H1 (cell line): ENCODE measurements at regions not wholly inside any gene's neighbourhood (a gene's known extent, or its start where the extent isn't known, plus 50 kb on each side); places are given as distances from the start of the nearest gene placed in this dataset.

ENCODE experiments used
- CTCF ChIA-PET: fragments of 300-600 bp; sonication (Branson Sonifier 250); formaldehyde crosslinking; loops from one replicate; lab custom pipeline; 2021; ENCODE audit not compliant: partially characterized antibody; lab: Charles Lee
- POLR2A ChIA-PET: fragments of 300-600 bp; sonication (Branson Sonifier 250); formaldehyde crosslinking; loops from one replicate; lab custom pipeline; 2021; ENCODE audit warnings: inconsistent platforms; ENCODE audit not compliant: partially characterized antibody; lab: Charles Lee
- DNase-seq, 2 experiments: peaks; one replicate each; pipeline versions ENCODE4 v3.0.0 to v3.0.0-alpha.2; 2010 to 2022; ENCODE audit warnings: low spot score in 2 of 2, low read depth in 1 of 2, mixed read lengths in 1 of 2
- FAIRE-seq: peaks from 2 replicates; lab custom pipeline; 2011; peaks lifted over from hg19 to GRCh38; lab: Jason Lieb, UNC
- H2AFZ ChIP-seq: 2 replicates; pipeline ENCODE4 v1.8.1; 2012; ENCODE audit warnings: low read length, inconsistent platforms
- H2AK5ac ChIP-seq: 2 replicates; pipeline ENCODE4 v1.6.1; 2013; ENCODE audit warnings: low read depth, low read length
- H2BK120ac ChIP-seq: replicated peaks from 2 replicates; pipeline ENCODE3; 2013; ENCODE audit warnings: low read depth, low read length, inconsistent platforms
- H2BK12ac ChIP-seq: 2 replicates; pipeline ENCODE4 v1.6.1; 2013; ENCODE audit warnings: low read depth, low read length
- H2BK15ac ChIP-seq: 2 replicates; pipeline ENCODE4 v1.6.1; 2013; ENCODE audit warnings: low read length
- H2BK20ac ChIP-seq: 2 replicates; pipeline ENCODE4 v1.6.1; 2013; ENCODE audit warnings: low read length
- H2BK5ac ChIP-seq: 2 replicates; pipeline ENCODE4 v1.6.1; 2013; ENCODE audit warnings: low read depth, low read length
- H3K14ac ChIP-seq: 2 replicates; pipeline ENCODE4 v1.6.1; 2013; ENCODE audit warnings: inconsistent platforms; ENCODE audit not compliant: insufficient read length
- H3K18ac ChIP-seq: 2 replicates; pipeline ENCODE4 v1.6.1; 2013; ENCODE audit warnings: low read length; ENCODE audit errors: extremely low read depth
- H3K23ac ChIP-seq: 2 replicates; pipeline ENCODE4 v1.6.1; 2013; ENCODE audit warnings: inconsistent platforms; ENCODE audit not compliant: insufficient read length
- H3K23me2 ChIP-seq: 2 replicates; pipeline ENCODE4 v1.6.1; 2013; ENCODE audit warnings: low read depth, low read length
- H3K27ac ChIP-seq: 2 replicates; pipeline ENCODE4 v1.6.1; 2011; ENCODE audit warnings: low read depth, low read length, inconsistent platforms
- H3K27me3 ChIP-seq, 4 experiments: replicated peaks in 1 of 4; 1 replicate in 1 of 4; 2 replicates in 3 of 4; pipeline versions ENCODE4 v1.6.1 to v1.8.1; 2011 to 2013; ENCODE audit warnings: low read length in 3 of 4, mild to moderate bottlenecking in 3 of 4, inconsistent platforms in 2 of 4, mixed read lengths in 2 of 4, moderate library complexity in 1 of 4; ENCODE audit not compliant: control insufficient read depth in 3 of 4, insufficient read depth in 3 of 4; ENCODE audit errors: extremely low read depth in 1 of 4
- H3K36me3 ChIP-seq, 4 experiments: 2 replicates each; pipeline versions ENCODE4 v1.6.1 to v1.8.1; 2011 to 2013; ENCODE audit warnings: mild to moderate bottlenecking in 4 of 4, low read length in 3 of 4, moderate library complexity in 2 of 4, control low read depth in 1 of 4, inconsistent platforms in 1 of 4; ENCODE audit not compliant: insufficient read depth in 4 of 4, control insufficient read depth in 2 of 4
- H3K4ac ChIP-seq: replicated peaks from 2 replicates; pipeline ENCODE3; 2013; ENCODE audit warnings: low read length, low read depth, mixed read lengths, inconsistent platforms; ENCODE audit not compliant: insufficient read length
- H3K4me1 ChIP-seq, 4 experiments: replicated peaks in 1 of 4; 1 replicate in 1 of 4; 2 replicates in 3 of 4; pipeline versions ENCODE4 v1.6.1 to v1.8.1; 2011 to 2013; ENCODE audit warnings: low read length in 3 of 4, inconsistent platforms in 2 of 4, mixed read lengths in 1 of 4; ENCODE audit not compliant: insufficient read depth in 4 of 4, control insufficient read depth in 3 of 4
- H3K4me2 ChIP-seq, 2 experiments: 2 replicates each; pipeline versions ENCODE4 v1.6.1 to v1.8.1; 2011 to 2013; ENCODE audit warnings: low read depth in 2 of 2, low read length in 2 of 2, control low read depth in 1 of 2, inconsistent platforms in 1 of 2, mild to moderate bottlenecking in 1 of 2; ENCODE audit not compliant: insufficient read depth in 1 of 2
- H3K4me3 ChIP-seq, 4 experiments: fragments of 200-600, 300-600 bp in 1 of 4; sonication (generic), shearing (Covaris generic), sonication (Bioruptor Twin) in 1 of 4; 2 replicates each; pipeline versions ENCODE4 v1.5.1 to v1.8.1; 2011 to 2016; ENCODE audit warnings: low read length in 4 of 4, low read depth in 3 of 4, control low read depth in 2 of 4, inconsistent platforms in 2 of 4, mild to moderate bottlenecking in 2 of 4, mixed read lengths in 1 of 4, moderate library complexity in 1 of 4; ENCODE audit not compliant: insufficient read depth in 2 of 4; ENCODE audit errors: extremely low read depth in 1 of 4
- H3K56ac ChIP-seq: replicated peaks from 2 replicates; pipeline ENCODE3; 2013; ENCODE audit warnings: low read depth, mild to moderate bottlenecking, mixed read lengths, low read length, inconsistent platforms; ENCODE audit not compliant: insufficient read length
- H3K79me1 ChIP-seq: 2 replicates; pipeline ENCODE4 v1.6.1; 2013; ENCODE audit warnings: low read depth, low read length, control low read depth
- H3K79me2 ChIP-seq, 2 experiments: 2 replicates each; pipeline versions ENCODE4 v1.6.1 to v1.8.1; 2012 to 2013; ENCODE audit warnings: low read length in 2 of 2, mild to moderate bottlenecking in 2 of 2, inconsistent platforms in 1 of 2; ENCODE audit not compliant: insufficient read depth in 2 of 2, control insufficient read depth in 1 of 2
- H3K9ac ChIP-seq, 4 experiments: replicated peaks in 1 of 4; 1 replicate in 1 of 4; 2 replicates in 3 of 4; pipeline versions ENCODE4 v1.6.1 to v1.8.1; 2011 to 2013; ENCODE audit warnings: low read depth in 3 of 4, low read length in 3 of 4, control low read depth in 2 of 4, mild to moderate bottlenecking in 2 of 4, moderate library complexity in 2 of 4, inconsistent platforms in 1 of 4; ENCODE audit errors: extremely low read depth in 1 of 4
- H3K9me3 ChIP-seq, 2 experiments: 2 replicates each; pipeline versions ENCODE4 v1.6.1 to v1.8.1; 2012 to 2013; ENCODE audit warnings: mild to moderate bottlenecking in 2 of 2, moderate library complexity in 2 of 2, control low read depth in 1 of 2, inconsistent platforms in 1 of 2, low read depth in 1 of 2, low read length in 1 of 2, mixed read lengths in 1 of 2; ENCODE audit not compliant: insufficient read depth in 2 of 2
- H4K20me1 ChIP-seq, 2 experiments: replicated peaks in 1 of 2; 2 replicates each; pipeline versions ENCODE3 to v1.8.1; 2011 to 2013; ENCODE audit warnings: inconsistent platforms in 2 of 2, low read length in 2 of 2, mild to moderate bottlenecking in 1 of 2; ENCODE audit not compliant: insufficient read depth in 2 of 2, control insufficient read depth in 1 of 2
- H4K5ac ChIP-seq: 2 replicates; pipeline ENCODE4 v1.6.1; 2013; ENCODE audit warnings: low read length, low read depth, mixed read lengths, inconsistent platforms; ENCODE audit not compliant: insufficient read length
- H4K8ac ChIP-seq: 2 replicates; pipeline ENCODE4 v1.8.0; 2013; ENCODE audit warnings: mild to moderate bottlenecking, moderate library complexity, low read length, inconsistent platforms; ENCODE audit not compliant: insufficient read depth; ENCODE audit errors: extremely low read depth
- H4K91ac ChIP-seq: replicated peaks from 2 replicates; pipeline ENCODE3; 2013; ENCODE audit warnings: low read length, mixed read lengths, inconsistent platforms; ENCODE audit not compliant: insufficient read length
- WGBS, 2 experiments: shearing (Covaris generic) in 1 of 2; methylation state at CpG; one replicate each; pipeline versions ENCODE4 v1.1.6 to v1.1.7; 2013 to 2015; ENCODE audit warnings: low lambda C conversion rate in 2 of 2, mixed read lengths in 2 of 2, inconsistent platforms in 1 of 2, low coverage in 1 of 2, missing lambda C conversion rate in 1 of 2; ENCODE audit not compliant: insufficient replicate concordance in 2 of 2, insufficient coverage in 1 of 2, insufficient read length in 1 of 2; ENCODE audit errors: extremely low coverage in 1 of 2, missing lambda C conversion rate in 1 of 2; 5-methylcytosine and 5-hydroxymethylcytosine counted together
- TF ChIP-seq, protein P1 (sequence below): fragments of 300-600 bp; sonication (generic); IDR thresholded peaks from 2 replicates; pipeline ENCODE4 v1.7.1; 2012; ENCODE audit warnings: low read length, moderate library complexity, mild to moderate bottlenecking, inconsistent platforms; ENCODE audit not compliant: insufficient replicate concordance

DNA sequence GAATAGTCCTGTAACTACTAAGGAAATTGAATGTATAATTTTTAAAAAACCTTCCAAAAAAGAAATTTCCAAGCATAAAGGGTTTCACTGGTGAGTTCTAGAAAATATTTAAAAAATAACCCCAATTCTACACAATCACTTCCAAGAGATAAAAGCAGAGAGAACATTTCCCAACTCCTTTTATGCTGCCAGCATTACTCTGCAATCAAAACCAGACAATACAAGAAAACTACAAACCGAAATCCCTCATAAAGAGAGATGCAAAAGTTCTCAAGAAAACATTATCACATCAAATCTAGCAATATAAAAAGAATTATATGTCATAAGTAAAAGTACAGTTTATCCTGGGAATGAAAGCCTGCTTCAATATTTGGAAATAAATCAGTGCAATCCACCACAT lies 84.8 kb downstream of the OAT start:
- Histone ChIP-seq H3K9ac (no peak overlapping the region), H2BK12ac (no peak overlapping the region), H2AFZ (no peak overlapping the region), H3K79me1 (no peaks in the 10 kb centered on the region), H3K23ac (no peak overlapping the region), H3K18ac (no peak overlapping the region), H2BK15ac (no peak overlapping the region), H3K23me2 (no peaks in the 10 kb centered on the region), H3K9me3 (no peaks in the 10 kb centered on the region), H3K36me3 (no peaks in the 10 kb centered on the region), H2BK20ac (no peak overlapping the region), H2BK120ac (no peak overlapping the region), H4K5ac (no peak overlapping the region), H4K8ac (no peak overlapping the region), H3K79me2 (no peaks in the 10 kb centered on the region), H4K20me1 (no peaks in the 10 kb centered on the region), H3K27ac (no peak overlapping the region), H4K91ac (no peak overlapping the region), H2AK5ac (no peak overlapping the region), H3K4me2 (no peak overlapping the region), H3K4me1 (no peaks in the 10 kb centered on the region), H3K27me3 (no peaks in the 10 kb centered on the region), H3K4me3 (no peak overlapping the region), H3K14ac (no peak overlapping the region), H3K4ac (no peak overlapping the region), H2BK5ac (no peak overlapping the region), H3K56ac (no peak overlapping the region)
- DNase-seq, result no peak
- POLR2A ChIA-PET, result no interaction called here
- CTCF ChIA-PET, result no interaction called here
- FAIRE-seq, result no peak
- WGBS, 2 experiments, result 84% methylated on average over 1 of the region's 1 CpG; no CpG with 5 or more reads in 1 of the 2 experiments
- TF ChIP-seq, protein P1, sequence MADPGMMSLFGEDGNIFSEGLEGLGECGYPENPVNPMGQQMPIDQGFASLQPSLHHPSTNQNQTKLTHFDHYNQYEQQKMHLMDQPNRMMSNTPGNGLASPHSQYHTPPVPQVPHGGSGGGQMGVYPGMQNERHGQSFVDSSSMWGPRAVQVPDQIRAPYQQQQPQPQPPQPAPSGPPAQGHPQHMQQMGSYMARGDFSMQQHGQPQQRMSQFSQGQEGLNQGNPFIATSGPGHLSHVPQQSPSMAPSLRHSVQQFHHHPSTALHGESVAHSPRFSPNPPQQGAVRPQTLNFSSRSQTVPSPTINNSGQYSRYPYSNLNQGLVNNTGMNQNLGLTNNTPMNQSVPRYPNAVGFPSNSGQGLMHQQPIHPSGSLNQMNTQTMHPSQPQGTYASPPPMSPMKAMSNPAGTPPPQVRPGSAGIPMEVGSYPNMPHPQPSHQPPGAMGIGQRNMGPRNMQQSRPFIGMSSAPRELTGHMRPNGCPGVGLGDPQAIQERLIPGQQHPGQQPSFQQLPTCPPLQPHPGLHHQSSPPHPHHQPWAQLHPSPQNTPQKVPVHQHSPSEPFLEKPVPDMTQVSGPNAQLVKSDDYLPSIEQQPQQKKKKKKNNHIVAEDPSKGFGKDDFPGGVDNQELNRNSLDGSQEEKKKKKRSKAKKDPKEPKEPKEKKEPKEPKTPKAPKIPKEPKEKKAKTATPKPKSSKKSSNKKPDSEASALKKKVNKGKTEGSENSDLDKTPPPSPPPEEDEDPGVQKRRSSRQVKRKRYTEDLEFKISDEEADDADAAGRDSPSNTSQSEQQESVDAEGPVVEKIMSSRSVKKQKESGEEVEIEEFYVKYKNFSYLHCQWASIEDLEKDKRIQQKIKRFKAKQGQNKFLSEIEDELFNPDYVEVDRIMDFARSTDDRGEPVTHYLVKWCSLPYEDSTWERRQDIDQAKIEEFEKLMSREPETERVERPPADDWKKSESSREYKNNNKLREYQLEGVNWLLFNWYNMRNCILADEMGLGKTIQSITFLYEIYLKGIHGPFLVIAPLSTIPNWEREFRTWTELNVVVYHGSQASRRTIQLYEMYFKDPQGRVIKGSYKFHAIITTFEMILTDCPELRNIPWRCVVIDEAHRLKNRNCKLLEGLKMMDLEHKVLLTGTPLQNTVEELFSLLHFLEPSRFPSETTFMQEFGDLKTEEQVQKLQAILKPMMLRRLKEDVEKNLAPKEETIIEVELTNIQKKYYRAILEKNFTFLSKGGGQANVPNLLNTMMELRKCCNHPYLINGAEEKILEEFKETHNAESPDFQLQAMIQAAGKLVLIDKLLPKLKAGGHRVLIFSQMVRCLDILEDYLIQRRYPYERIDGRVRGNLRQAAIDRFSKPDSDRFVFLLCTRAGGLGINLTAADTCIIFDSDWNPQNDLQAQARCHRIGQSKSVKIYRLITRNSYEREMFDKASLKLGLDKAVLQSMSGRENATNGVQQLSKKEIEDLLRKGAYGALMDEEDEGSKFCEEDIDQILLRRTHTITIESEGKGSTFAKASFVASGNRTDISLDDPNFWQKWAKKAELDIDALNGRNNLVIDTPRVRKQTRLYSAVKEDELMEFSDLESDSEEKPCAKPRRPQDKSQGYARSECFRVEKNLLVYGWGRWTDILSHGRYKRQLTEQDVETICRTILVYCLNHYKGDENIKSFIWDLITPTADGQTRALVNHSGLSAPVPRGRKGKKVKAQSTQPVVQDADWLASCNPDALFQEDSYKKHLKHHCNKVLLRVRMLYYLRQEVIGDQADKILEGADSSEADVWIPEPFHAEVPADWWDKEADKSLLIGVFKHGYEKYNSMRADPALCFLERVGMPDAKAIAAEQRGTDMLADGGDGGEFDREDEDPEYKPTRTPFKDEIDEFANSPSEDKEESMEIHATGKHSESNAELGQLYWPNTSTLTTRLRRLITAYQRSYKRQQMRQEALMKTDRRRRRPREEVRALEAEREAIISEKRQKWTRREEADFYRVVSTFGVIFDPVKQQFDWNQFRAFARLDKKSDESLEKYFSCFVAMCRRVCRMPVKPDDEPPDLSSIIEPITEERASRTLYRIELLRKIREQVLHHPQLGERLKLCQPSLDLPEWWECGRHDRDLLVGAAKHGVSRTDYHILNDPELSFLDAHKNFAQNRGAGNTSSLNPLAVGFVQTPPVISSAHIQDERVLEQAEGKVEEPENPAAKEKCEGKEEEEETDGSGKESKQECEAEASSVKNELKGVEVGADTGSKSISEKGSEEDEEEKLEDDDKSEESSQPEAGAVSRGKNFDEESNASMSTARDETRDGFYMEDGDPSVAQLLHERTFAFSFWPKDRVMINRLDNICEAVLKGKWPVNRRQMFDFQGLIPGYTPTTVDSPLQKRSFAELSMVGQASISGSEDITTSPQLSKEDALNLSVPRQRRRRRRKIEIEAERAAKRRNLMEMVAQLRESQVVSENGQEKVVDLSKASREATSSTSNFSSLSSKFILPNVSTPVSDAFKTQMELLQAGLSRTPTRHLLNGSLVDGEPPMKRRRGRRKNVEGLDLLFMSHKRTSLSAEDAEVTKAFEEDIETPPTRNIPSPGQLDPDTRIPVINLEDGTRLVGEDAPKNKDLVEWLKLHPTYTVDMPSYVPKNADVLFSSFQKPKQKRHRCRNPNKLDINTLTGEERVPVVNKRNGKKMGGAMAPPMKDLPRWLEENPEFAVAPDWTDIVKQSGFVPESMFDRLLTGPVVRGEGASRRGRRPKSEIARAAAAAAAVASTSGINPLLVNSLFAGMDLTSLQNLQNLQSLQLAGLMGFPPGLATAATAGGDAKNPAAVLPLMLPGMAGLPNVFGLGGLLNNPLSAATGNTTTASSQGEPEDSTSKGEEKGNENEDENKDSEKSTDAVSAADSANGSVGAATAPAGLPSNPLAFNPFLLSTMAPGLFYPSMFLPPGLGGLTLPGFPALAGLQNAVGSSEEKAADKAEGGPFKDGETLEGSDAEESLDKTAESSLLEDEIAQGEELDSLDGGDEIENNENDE, result no peak
